ENCODE measurements at regions not wholly inside any gene's neighbourhood (a gene's known extent, or its start where the extent isn't known, plus 50 kb on each side); places are given as distances from the start of the nearest gene placed in this dataset.

DNA sequence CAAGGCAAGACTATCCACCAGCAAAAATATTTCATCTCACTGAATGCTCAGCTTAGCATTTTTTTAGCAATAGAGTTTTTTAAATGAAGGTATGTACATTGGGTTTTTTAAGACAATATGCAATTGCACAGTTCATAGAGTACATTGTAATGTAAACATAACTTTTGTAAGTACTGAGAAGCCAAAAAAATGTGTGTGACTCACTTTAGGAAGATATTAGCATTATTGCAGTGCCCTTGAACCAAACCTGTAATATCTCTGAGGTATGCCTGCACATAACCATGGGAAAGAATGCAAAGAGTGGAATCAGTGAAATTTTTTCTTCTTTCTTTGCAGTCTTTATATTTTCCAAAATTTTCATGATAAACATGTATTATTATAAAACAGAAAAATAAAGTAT, 1533.3 kb upstream of the WWC1 start:
- POLR2A ChIA-PET: no interaction called here
- in situ Hi-C loops (cut with MboI) (no loop called here), intact Hi-C loops (cut with micrococcal nuclease; ENCODE audit: unreplicated experiment) (loop anchor here (10.0 kb wide), 1 partner anchor 243 kb away; no protein-coding TSS in a partner anchor)
- no peak overlapping the region for H3K4me3 ChIP-seq
- CTCF ChIA-PET: no interaction called here
- H3K4me2 ChIP-seq (ENCODE audit: control insufficient read depth, insufficient read depth): no peak overlapping the region
- SMC1A ChIA-PET (ENCODE audit: uncharacterized antibody, unreplicated experiment): no interaction called here
- no peaks in the 10 kb centered on the region for H3K27me3 ChIP-seq (replicated peaks in 1 of 2; ENCODE audit: control insufficient read depth in 2 of 2, insufficient read depth in 2 of 2, low read length in 1 of 2)
- ATAC-seq (no peak), DNase-seq (ENCODE audit: low read depth, low spot score) (no peak), FAIRE-seq (no peak)
- no peaks in the 10 kb centered on the region for H3K36me3 ChIP-seq (ENCODE audit: control insufficient read depth in 2 of 2, insufficient read depth in 2 of 2, low read length in 1 of 2)
- TF ChIP-seq POLR2A (IDR thresholded peaks at IDR 0.05; ENCODE audit: low read depth, low read length): no peak
- TF ChIP-seq MLLT1 (IDR thresholded peaks at IDR 0.05): no peak
- TF ChIP-seq MYB (IDR thresholded peaks at IDR 0.05; ENCODE audit: borderline replicate concordance, low read depth, low read length): no peak
- no peak for TF ChIP-seq USF2 (IDR thresholded peaks at IDR 0.05; ENCODE audit: borderline replicate concordance, low read depth, low read length)
- no peak for TF ChIP-seq RCOR1 (conservative IDR thresholded peaks at IDR 0.05; ENCODE audit: low read depth, low read length)
- no peak for TF ChIP-seq STAT1 (conservative IDR thresholded peaks at IDR 0.05)
- TF ChIP-seq, protein P1, sequence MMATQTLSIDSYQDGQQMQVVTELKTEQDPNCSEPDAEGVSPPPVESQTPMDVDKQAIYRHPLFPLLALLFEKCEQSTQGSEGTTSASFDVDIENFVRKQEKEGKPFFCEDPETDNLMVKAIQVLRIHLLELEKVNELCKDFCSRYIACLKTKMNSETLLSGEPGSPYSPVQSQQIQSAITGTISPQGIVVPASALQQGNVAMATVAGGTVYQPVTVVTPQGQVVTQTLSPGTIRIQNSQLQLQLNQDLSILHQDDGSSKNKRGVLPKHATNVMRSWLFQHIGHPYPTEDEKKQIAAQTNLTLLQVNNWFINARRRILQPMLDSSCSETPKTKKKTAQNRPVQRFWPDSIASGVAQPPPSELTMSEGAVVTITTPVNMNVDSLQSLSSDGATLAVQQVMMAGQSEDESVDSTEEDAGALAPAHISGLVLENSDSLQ (IDR thresholded peaks at IDR 0.05): no peak
- TF ChIP-seq MTA2 (IDR thresholded peaks at IDR 0.05; ENCODE audit: low read depth): no peak
- no peak for TF ChIP-seq ZZZ3 (IDR thresholded peaks at IDR 0.05; ENCODE audit: control insufficient read depth, insufficient read length, low read depth)
- no peak for TF ChIP-seq CHD1 (IDR thresholded peaks at IDR 0.05; ENCODE audit: low read depth, low read length)
- no peak overlapping the region for H3K9ac ChIP-seq (ENCODE audit: control insufficient read depth, insufficient read depth, low read length)
- no peak overlapping the region for H2AFZ ChIP-seq (ENCODE audit: control insufficient read depth, low read depth, low read length)
- RAD21 ChIA-PET (ENCODE audit: unreplicated experiment): no interaction called here
- no peak overlapping the region for H3K27ac ChIP-seq (ENCODE audit: control insufficient read depth, insufficient read depth)
- H3K9me3 ChIP-seq (replicated peaks; ENCODE audit: control insufficient read depth, insufficient read depth, low read length): no peaks in the 10 kb centered on the region
- H3K79me2 ChIP-seq (ENCODE audit: control insufficient read depth, insufficient read depth, low read length): no peaks in the 10 kb centered on the region
- H4K20me1 ChIP-seq (ENCODE audit: control insufficient read depth, insufficient read depth): no peaks in the 10 kb centered on the region
- no peaks in the 10 kb centered on the region for H3K4me1 ChIP-seq (ENCODE audit: control insufficient read depth, insufficient read depth, low read length)
- BruUV-seq (replicated peaks): no TSS peak

Measured in GM12878 (cell line).